ENCODE measurements at regions not wholly inside any gene's neighbourhood (a gene's known extent, or its start where the extent isn't known, plus 50 kb on each side); places are given as distances from the start of the nearest gene placed in this dataset.
"Not testable (repeated sequence)": the region's sequence is repeated elsewhere in the genome, so short reads cannot be mapped to it uniquely, and the experiment has no call there.

DNA sequence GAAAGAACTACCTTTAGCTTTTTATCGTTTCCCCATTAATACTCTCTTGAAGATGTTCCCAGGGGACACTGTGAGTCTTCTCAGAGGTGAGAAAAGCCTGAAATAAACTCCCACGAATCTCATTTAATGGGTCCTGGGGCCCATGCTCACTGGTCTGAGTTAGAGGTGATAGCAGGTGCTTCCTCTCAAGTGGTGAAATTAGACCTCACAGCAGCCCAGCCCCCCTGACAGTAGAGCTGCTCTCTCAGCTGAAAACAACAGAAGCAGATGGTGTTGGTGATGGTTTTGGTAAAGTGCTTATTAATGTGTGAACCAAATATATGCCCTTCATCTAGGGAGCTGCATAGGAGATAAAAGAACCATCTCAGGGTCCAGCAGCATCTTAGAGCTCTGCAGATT lies 76.8 kb upstream of the VPREB1 start:
- Mint-ChIP-seq H3K27me3 (peaks cover 10% of the 10 kb centered on the region), H3K4me1 (ENCODE audit: low read depth) (peaks cover 14% of the 10 kb centered on the region), H3K36me3 (no peaks in the 10 kb centered on the region), H3K27ac (no peak overlapping the region), H3K9me3 (no peaks in the 10 kb centered on the region), H3K4me3 (no peak overlapping the region)
- no peak for DNase-seq
- POLR2A ChIA-PET = no interaction called here
- intact Hi-C loops (cut with micrococcal nuclease) = no loop called here
- CTCF ChIA-PET = interaction anchor here (0.6 to 2.0 kb wide), 3 partner anchors 11 to 162 kb away, joined by 3 to 7 read pairs (median 3); no protein-coding TSS in a partner anchor

DNA sequence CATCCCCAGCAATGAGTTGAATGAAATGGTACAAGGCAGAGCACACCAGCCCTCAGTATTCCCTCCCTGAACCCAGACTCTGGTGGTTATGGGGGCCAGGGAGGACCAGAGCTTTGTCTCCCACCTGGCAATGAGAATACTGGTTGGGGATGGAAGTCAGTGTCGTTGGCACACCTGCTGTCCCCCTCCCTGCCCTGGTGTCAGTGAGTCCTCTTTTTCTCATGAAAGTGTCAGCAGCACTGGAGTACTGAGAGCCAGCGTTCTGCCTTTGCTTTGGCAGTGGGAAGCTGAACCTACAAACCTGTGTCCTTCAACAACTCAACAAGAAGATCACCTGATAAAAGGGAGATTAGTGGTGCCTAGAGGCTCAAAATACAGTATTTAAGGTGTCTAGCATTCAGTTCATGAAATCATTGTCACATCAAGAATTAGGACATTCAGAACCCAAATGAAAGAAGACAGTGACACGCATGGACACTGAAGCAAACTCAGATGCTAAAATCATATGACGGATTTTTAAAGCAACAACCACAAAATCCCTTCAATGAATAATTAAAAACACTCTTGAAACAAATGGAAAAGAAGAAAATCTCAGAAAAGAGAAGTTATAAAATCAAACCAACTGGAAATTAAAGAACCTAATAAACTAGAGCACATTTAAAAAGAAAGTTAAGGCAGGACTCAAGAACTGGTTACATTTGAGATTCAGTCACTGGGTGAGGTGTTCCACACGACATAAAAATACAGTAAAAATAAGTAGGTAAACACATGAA lies 77.5 kb upstream of the VPREB1 start:
- ChIA-PET POLR2A (no interaction called here), CTCF (interaction anchor here (0.6 to 2.0 kb wide), 4 partner anchors 10 to 162 kb away, joined by 3 to 7 read pairs (median 4); no protein-coding TSS in a partner anchor)
- no peak for DNase-seq
- Mint-ChIP-seq H3K36me3 (no peaks in the 10 kb centered on the region), H3K27ac (no peak overlapping the region), H3K27me3 (peaks cover 10% of the 10 kb centered on the region), H3K4me1 (ENCODE audit: low read depth) (peaks cover 14% of the 10 kb centered on the region), H3K4me3 (no peak overlapping the region), H3K9me3 (no peaks in the 10 kb centered on the region)
- intact Hi-C loops (cut with micrococcal nuclease) = no loop called here

DNA sequence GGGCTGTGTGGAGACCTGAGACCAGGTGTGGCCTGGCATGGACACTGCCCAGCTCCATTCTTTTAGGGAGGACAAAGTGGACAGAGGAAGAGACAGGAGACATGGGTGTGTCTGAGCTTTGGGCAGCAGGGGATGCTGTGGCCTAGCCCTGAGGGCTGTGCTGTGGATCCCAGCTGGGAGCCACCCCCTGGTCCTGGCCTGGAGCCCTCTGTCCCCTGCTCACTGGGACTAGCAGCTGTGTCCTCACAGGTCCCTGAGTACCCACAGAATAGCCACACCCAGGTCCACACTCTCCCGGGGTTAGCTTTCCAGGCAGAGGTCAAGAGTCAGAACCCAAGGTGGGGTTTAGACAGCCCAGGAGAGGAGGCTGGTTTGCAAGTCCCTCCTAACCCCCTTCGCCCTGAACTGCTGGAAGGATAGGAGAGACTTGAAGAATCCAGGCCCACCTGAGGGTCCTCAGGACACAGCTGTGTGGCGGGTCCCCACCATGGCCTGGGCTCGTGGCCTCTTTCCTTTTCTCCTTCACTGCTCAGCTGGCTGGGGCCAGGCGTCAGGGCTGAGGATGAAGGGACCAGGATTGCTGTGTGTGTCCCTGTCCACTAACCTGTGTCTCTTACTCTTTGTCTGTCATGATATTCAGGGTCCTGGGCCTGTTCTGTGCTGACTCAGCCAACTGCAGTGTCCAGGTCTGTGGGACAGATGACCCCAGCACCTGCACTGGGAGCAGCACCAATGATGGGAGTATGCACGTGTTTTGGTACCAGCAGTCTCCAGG lies 78.5 kb upstream of the VPREB1 start:
- Mint-ChIP-seq H3K4me1 (ENCODE audit: low read depth) (peaks cover 14% of the 10 kb centered on the region), H3K36me3 (no peaks in the 10 kb centered on the region), H3K4me3 (no peak overlapping the region), H3K27me3 (peaks cover 10% of the 10 kb centered on the region), H3K27ac (no peak overlapping the region), H3K9me3 (no peaks in the 10 kb centered on the region)
- intact Hi-C loops (cut with micrococcal nuclease) = no loop called here
- CTCF ChIA-PET = interaction anchor here (0.6 to 1.8 kb wide), 4 partner anchors 9 to 71 kb away, joined by 3 to 5 read pairs (median 4); no protein-coding TSS in a partner anchor
- no peak for DNase-seq
- POLR2A ChIA-PET = no interaction called here

DNA sequence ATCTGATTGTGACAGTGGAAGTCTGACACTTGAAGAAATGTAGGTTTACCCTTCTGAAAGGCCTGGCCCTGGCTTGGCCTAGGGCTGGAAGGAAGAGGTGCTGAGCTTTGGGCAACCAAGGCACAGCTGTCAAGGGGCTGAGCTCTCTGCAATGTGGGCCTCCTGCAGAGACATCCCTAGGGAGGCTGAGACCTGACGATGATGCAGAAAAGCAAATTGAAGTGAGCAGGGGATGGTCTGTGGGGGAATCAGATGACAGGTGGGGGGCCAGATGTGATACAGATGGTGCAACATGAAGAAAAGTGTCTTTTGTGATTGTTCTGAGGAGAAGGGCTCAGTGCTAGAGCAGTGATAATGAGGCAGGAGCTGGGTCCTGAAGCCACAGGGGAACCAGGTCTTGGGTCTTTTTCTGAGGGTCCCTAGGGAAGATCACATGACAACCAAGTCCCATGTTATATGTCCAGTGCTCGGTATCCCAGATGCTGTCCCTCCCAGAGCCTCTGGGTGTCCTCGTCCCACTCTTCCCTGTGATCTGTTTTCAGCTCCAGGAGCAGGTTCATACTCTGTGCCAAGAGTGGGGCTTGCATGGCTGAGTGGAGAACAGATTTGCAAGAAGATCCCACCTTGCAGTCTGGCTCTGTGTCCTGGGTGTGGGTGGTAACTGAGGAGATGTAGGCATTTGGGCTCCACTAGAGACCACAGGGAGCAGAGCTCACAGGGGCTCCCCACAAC lies 79.9 kb upstream of the VPREB1 start:
- peaks cover 8% of the 10 kb centered on the region for H3K4me1 Mint-ChIP-seq (ENCODE audit: low read depth)
- H3K4me3 Mint-ChIP-seq = no peak overlapping the region
- ChIA-PET CTCF (no interaction called here), POLR2A (no interaction called here)
- no peak for DNase-seq
- no peaks in the 10 kb centered on the region for H3K9me3 Mint-ChIP-seq
- no peaks in the 10 kb centered on the region for H3K36me3 Mint-ChIP-seq
- H3K27ac Mint-ChIP-seq = no peak overlapping the region
- intact Hi-C loops (cut with micrococcal nuclease) = no loop called here
- peaks cover 10% of the 10 kb centered on the region for H3K27me3 Mint-ChIP-seq

DNA sequence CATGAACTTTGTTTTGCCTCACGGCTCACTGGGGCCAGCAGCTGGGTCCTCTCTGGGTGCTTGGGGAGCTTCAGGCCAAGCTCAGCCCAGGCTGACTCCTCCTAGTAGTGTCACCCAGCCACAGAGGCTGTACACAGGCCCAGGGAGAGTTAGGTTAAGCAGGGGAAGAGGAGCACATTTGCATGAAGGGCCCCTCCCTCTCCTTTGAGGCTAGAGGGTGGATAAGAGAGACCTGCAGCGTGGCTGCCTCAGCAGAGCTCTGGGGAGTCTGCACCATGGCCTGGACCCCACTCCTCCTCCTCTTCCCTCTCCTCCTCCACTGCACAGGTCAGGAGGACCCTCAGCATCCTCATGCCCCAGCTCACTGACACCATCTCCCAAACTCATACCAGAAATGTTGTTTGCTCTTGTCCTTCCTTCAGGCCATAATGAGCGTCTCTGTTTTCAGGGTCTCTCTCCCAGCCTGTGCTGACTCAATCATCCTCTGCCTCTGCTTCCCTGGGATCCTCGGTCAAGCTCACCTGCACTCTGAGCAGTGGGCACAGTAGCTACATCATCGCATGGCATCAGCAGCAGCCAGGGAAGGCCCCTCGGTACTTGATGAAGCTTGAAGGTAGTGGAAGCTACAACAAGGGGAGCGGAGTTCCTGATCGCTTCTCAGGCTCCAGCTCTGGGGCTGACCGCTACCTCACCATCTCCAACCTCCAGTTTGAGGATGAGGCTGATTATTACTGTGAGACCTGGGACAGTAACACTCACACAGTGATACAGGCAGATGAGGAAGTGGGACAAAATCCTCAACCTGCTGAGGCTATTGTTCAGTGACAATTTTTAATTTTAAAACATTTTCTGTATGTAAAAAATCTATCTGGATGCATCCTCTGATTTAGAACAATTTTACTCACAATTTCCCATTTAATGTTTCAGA lies 82.4 kb upstream of the VPREB1 start:
- intact Hi-C loops (cut with micrococcal nuclease) = no loop called here
- no peak for DNase-seq
- H3K36me3 Mint-ChIP-seq = no peaks in the 10 kb centered on the region
- ChIA-PET POLR2A (no interaction called here), CTCF (interaction anchor here (0.6 kb wide), 1 partner anchor 74 kb away, joined by 4 read pairs; no protein-coding TSS in a partner anchor)
- H3K4me1 Mint-ChIP-seq (ENCODE audit: low read depth) = no peaks in the 10 kb centered on the region
- no peak overlapping the region for H3K4me3 Mint-ChIP-seq
- peaks cover 7% of the 10 kb centered on the region for H3K27me3 Mint-ChIP-seq
- no peaks in the 10 kb centered on the region for H3K9me3 Mint-ChIP-seq
- no peak overlapping the region for H3K27ac Mint-ChIP-seq

DNA sequence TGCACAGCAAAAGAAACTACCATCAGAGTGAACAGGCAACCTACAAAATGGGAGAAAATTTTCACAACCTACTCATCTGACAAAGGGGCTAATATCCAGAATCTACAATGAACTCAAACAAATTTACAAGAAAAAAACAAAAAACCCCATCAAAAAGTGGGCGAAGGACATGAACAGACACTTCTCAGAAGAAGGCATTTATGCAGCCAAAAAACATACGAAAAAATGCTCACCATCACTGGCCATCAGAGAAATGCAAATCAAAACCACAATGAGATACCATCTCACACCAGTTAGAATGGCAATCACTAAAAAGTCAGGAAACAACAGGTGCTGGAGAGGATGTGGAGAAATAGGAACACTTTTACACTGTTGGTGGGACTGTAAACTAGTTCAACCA lies 83.8 kb upstream of the VPREB1 start:
- H3K36me3 Mint-ChIP-seq; H3K4me3 Mint-ChIP-seq; H3K27ac Mint-ChIP-seq; intact Hi-C loops (cut with micrococcal nuclease); H3K9me3 Mint-ChIP-seq; CTCF ChIA-PET; H3K27me3 Mint-ChIP-seq; POLR2A ChIA-PET; DNase-seq; H3K4me1 Mint-ChIP-seq (ENCODE audit: low read depth): not testable (repeated sequence)

DNA sequence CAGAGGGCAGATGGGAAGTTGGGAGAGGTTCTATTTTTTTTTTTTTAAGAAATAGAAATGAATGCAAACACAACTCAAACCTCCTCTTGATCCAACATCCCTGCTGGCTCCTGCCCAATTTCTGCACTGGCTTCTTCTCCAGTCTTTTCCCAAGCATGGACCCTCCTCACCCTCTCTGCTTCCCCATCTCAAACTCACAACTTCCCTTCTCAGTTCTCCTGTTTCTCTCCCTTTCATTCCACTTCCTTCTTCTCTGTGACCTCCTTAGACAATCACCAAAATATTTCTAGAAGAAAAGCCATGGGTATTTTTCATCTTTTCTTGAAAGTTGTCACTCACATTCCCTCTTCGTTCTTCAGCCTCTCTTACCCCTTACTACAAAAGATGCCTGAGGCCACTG lies 85.2 kb upstream of the VPREB1 start:
- POLR2A ChIA-PET = no interaction called here
- Mint-ChIP-seq H3K27ac (no peak overlapping the region), H3K36me3 (no peaks in the 10 kb centered on the region)

DNA sequence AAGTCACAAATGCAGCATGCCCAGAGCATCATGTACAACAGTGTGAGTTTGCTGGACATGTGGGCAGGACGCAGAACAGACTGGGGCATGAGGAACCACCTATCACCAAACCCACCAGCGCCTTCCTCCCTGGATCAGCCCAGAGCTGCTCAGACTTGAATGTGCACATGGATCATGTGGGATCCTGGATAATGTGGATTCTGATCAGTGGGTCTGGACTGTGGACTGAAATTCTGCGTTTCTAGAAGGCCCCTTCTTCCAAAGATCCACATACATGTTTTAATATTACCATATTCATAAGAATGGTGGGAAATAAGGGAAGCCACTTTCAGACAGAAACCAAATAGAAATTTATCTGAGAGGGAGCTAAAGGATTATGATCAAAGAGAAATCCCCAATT lies 85.6 kb upstream of the VPREB1 start:
- intact Hi-C loops (cut with micrococcal nuclease) = loop anchor here (5.0 kb wide), 1 partner anchor 148 kb away; no protein-coding TSS in a partner anchor
- Mint-ChIP-seq H3K4me3 (no peak overlapping the region), H3K36me3 (no peaks in the 10 kb centered on the region), H3K9me3 (no peaks in the 10 kb centered on the region), H3K27me3 (no peaks in the 10 kb centered on the region), H3K27ac (no peak overlapping the region), H3K4me1 (ENCODE audit: low read depth) (peaks cover 6% of the 10 kb centered on the region)
- ChIA-PET POLR2A (no interaction called here), CTCF (interaction anchor here (1.3 to 1.7 kb wide), 2 partner anchors 36 to 98 kb away, joined by 4 to 5 read pairs; no protein-coding TSS in a partner anchor)
- DNase-seq = no peak

More for the DNA sequence above, 85.2 kb upstream of the VPREB1 start:
- Mint-ChIP-seq H3K9me3 (no peaks in the 10 kb centered on the region), H3K4me3 (no peak overlapping the region), H3K27me3 (peaks cover 3% of the 10 kb centered on the region), H3K4me1 (ENCODE audit: low read depth) (peaks cover 6% of the 10 kb centered on the region)
- intact Hi-C loops (cut with micrococcal nuclease) = loop anchor here (5.0 kb wide), 1 partner anchor 148 kb away; no protein-coding TSS in a partner anchor
- CTCF ChIA-PET = interaction anchor here (1.7 kb wide), 1 partner anchor 99 kb away, joined by 5 read pairs; no protein-coding TSS in a partner anchor
- no peak for DNase-seq

DNA sequence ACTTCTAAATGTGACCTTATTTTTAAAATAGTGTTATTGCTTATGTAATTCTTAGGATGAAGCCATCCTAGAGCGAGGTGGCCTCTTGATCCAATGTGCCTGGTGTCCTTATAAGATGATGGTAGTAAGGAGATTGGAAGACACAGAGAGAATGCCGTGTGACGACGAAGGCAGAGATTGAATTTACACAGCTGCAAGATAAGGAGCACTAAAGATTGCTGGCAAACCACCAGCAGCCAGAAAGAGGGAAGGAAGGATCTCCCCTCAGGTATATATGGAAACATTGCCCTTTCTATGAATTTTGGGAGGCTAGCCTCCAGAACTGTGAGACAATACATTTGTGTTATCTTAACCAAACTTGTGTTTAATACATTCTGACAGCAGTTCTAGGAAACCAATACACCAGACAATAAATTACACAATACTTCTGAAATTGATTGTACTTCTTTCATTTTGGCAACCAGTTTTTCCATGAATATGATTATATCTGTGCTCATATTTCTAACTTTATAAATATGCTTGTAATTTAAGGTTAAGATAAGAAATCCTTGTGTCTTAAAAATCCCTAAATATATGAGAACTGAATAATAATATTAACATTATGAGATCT lies 86.3 kb upstream of the VPREB1 start:
- peaks cover 6% of the 10 kb centered on the region for H3K4me1 Mint-ChIP-seq (ENCODE audit: low read depth)
- CTCF ChIA-PET = interaction anchor here (0.7 to 2.1 kb wide), 7 partner anchors 19 to 97 kb away, joined by 3 to 10 read pairs (median 4); no protein-coding TSS in a partner anchor
- intact Hi-C loops (cut with micrococcal nuclease) = loop anchor here (5.0 kb wide), 1 partner anchor 149 kb away; no protein-coding TSS in a partner anchor

DNA sequence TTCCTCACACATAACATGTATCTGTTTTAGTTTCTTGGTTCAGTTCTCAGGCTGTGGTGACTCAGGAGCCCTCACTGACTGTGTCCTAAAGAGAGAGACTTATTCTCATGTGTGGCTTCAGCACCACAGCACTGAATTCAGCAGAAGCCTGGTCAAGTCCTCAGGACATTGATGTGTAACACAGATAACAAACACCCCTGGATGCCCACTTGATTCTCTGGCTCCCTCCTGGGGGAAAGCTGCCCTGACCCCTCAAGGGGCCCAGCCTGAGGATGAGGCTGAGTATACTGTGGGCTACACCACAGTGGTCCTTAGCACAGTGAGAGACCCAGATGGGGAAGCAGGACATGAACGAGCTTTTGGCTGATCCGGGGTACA lies 87.2 kb upstream of the VPREB1 start:
- no peaks in the 10 kb centered on the region for H3K36me3 Mint-ChIP-seq
- H3K4me1 Mint-ChIP-seq (ENCODE audit: low read depth) = peaks cover 6% of the 10 kb centered on the region
- H3K4me3 Mint-ChIP-seq = no peak overlapping the region
- no peak for DNase-seq
- no peak overlapping the region for H3K27ac Mint-ChIP-seq
- ChIA-PET CTCF (interaction anchor here (0.6 to 2.1 kb wide), 18 partner anchors 9 to 97 kb away, joined by 3 to 10 read pairs (median 4); no protein-coding TSS in a partner anchor), POLR2A (no interaction called here)
- H3K9me3 Mint-ChIP-seq = no peaks in the 10 kb centered on the region
- H3K27me3 Mint-ChIP-seq = no peaks in the 10 kb centered on the region
- intact Hi-C loops (cut with micrococcal nuclease) = loop anchor here (5.0 kb wide), 1 partner anchor 150 kb away; no protein-coding TSS in a partner anchor

More for the DNA sequence above, 86.3 kb upstream of the VPREB1 start:
- POLR2A ChIA-PET = no interaction called here
- Mint-ChIP-seq H3K9me3 (no peaks in the 10 kb centered on the region), H3K27me3 (no peaks in the 10 kb centered on the region), H3K27ac (no peak overlapping the region), H3K36me3 (no peaks in the 10 kb centered on the region), H3K4me3 (no peak overlapping the region)
- DNase-seq = no peak
